ENCODE measurements at regions not wholly inside any gene's neighbourhood (a gene's known extent, or its start where the extent isn't known, plus 50 kb on each side); places are given as distances from the start of the nearest gene placed in this dataset.
A peak's percentile ranks its signal among the peaks of the same experiment; 100 is the strongest.

GRCh38 chr5:66234241-66234640 lies 90.1 kb downstream of the SREK1 start:
- H3K4me3 ChIP-seq = no peak overlapping the region
- no peaks in the 10 kb centered on the region for H3K9me3 ChIP-seq (ENCODE audit: low read depth)
- no peak overlapping the region for H3K27ac ChIP-seq
- no peaks in the 10 kb centered on the region for H3K36me3 ChIP-seq
- no peaks in the 10 kb centered on the region for H3K4me1 ChIP-seq (ENCODE audit: low read depth)
- no peaks in the 10 kb centered on the region for H3K27me3 ChIP-seq
- no peak for TF ChIP-seq CTCF (IDR thresholded peaks at IDR 0.05; ENCODE audit: low read depth, low read length)
- no peak for DNase-seq (ENCODE audit: low read depth in 1 of 2, low spot score in 1 of 2)

GRCh38 chr5:66238435-66238834 lies 94.3 kb downstream of the SREK1 start:
- no peak for DNase-seq (ENCODE audit: low read depth in 1 of 2, low spot score in 1 of 2)
- no peak overlapping the region for H3K4me3 ChIP-seq
- no peak overlapping the region for H3K27ac ChIP-seq
- no peaks in the 10 kb centered on the region for H3K27me3 ChIP-seq
- H3K9me3 ChIP-seq (ENCODE audit: low read depth) = no peaks in the 10 kb centered on the region
- H3K36me3 ChIP-seq = no peaks in the 10 kb centered on the region
- H3K4me1 ChIP-seq (ENCODE audit: low read depth) = no peaks in the 10 kb centered on the region
- TF ChIP-seq CTCF (IDR thresholded peaks at IDR 0.05; ENCODE audit: low read depth, low read length) = no peak

GRCh38 chr5:66239034-66239433 lies 94.9 kb downstream of the SREK1 start:
- Histone ChIP-seq H3K4me3 (no peak overlapping the region), H3K27me3 (no peaks in the 10 kb centered on the region), H3K9me3 (ENCODE audit: low read depth) (no peaks in the 10 kb centered on the region), H3K4me1 (ENCODE audit: low read depth) (no peaks in the 10 kb centered on the region), H3K36me3 (no peaks in the 10 kb centered on the region), H3K27ac (no peak overlapping the region)
- peak; percentile 18 for TF ChIP-seq CTCF (IDR thresholded peaks at IDR 0.05; ENCODE audit: low read depth, low read length)
- DNase-seq (ENCODE audit: low read depth in 1 of 2, low spot score in 1 of 2) = peak in 1 of 2 donors; percentile 16

GRCh38 chr5:66241136-66241825 lies 97.2 kb downstream of the SREK1 start:
- Histone ChIP-seq H3K36me3 (no peaks in the 10 kb centered on the region), H3K4me3 (no peak overlapping the region), H3K27ac (no peak overlapping the region), H3K4me1 (ENCODE audit: low read depth) (no peaks in the 10 kb centered on the region), H3K9me3 (ENCODE audit: low read depth) (no peaks in the 10 kb centered on the region), H3K27me3 (no peaks in the 10 kb centered on the region)
- DNase-seq (ENCODE audit: low read depth in 1 of 2, low spot score in 1 of 2) = no peak
- no peak for TF ChIP-seq CTCF (IDR thresholded peaks at IDR 0.05; ENCODE audit: low read depth, low read length)

GRCh38 chr5:66242050-66242715 lies 98.1 kb downstream of the SREK1 start:
- H3K36me3 ChIP-seq = no peaks in the 10 kb centered on the region
- DNase-seq (ENCODE audit: low read depth in 1 of 2, low spot score in 1 of 2) = no peak

More at GRCh38 chr5:66242050-66242715, 98.1 kb downstream of the SREK1 start:
- no peaks in the 10 kb centered on the region for H3K4me1 ChIP-seq (ENCODE audit: low read depth)
- no peaks in the 10 kb centered on the region for H3K9me3 ChIP-seq (ENCODE audit: low read depth)
- H3K4me3 ChIP-seq = no peak overlapping the region
- no peak for TF ChIP-seq CTCF (IDR thresholded peaks at IDR 0.05; ENCODE audit: low read depth, low read length)
- H3K27ac ChIP-seq = no peak overlapping the region
- H3K27me3 ChIP-seq = no peaks in the 10 kb centered on the region

Measured in cardiac muscle cell (in vitro differentiated cells and primary cell).